Testis (tissue), 2 donors: ENCODE measurements at regions not wholly inside any gene's neighbourhood (a gene's known extent, or its start where the extent isn't known, plus 50 kb on each side); places are given as distances from the start of the nearest gene placed in this dataset.

Experiments used
- CTCF ChIP-seq, 3 experiments: fragments of 450-650 bp in 2 of 3; fragments of 200-600 bp in 1 of 3; sonication (generic) in 1 of 3; IDR thresholded peaks; one replicate each; pipeline ENCODE4 v1.5.1; 2016 to 2019; ENCODE audit warnings: antibody characterized with exemption in 3 of 3, mild to moderate bottlenecking in 2 of 3, moderate library complexity in 1 of 3
- POLR2A ChIP-seq: fragments of 450-650 bp; IDR thresholded peaks from one replicate; pipeline ENCODE4 v1.6.1; 2017; ENCODE audit warnings: antibody characterized with exemption, mild to moderate bottlenecking, moderate library complexity

- TF ChIP-seq CTCF (IDR thresholded peaks at IDR 0.05), result no peak
- TF ChIP-seq POLR2A, result no peak
These were observed 510.6 kb upstream of the ITGA1 start for GRCh38 chr5:52277101-52277500.
